Stimulated activated CD4-positive, alpha-beta T cell treated with anti-CD3 and anti-CD28 coated beads, Interleukin-15, amount 100 ng/mL, for 24 hours (primary cell): ENCODE measurements at regions not wholly inside any gene's neighbourhood (a gene's known extent, or its start where the extent isn't known, plus 50 kb on each side); places are given as distances from the start of the nearest gene placed in this dataset.

Experiments
- DNase-seq: peaks from one replicate; pipeline ENCODE4 v3.0.0-alpha.2; 2020

- peak; percentile 81 for DNase-seq
These were observed 55.8 kb upstream of the SHC3 start for GRCh38 chr9:89234205-89235067.

- DNase-seq = no peak
These were observed 58.4 kb upstream of the SHC3 start for GRCh38 chr9:89236955-89237573.

- no peak for DNase-seq
These were observed 59.8 kb upstream of the SHC3 start for GRCh38 chr9:89238424-89238823.

GRCh38 chr9:89243296-89244061 is 64.9 kb upstream of the SHC3 start:
- no peak for DNase-seq

- no peak for DNase-seq
These were observed 64.2 kb upstream of the CKS2 start for GRCh38 chr9:89246840-89247239.

GRCh38 chr9:89247431-89248353 is 63.3 kb upstream of the CKS2 start:
- no peak for DNase-seq

GRCh38 chr9:89249001-89249400 is 62.0 kb upstream of the CKS2 start:
- no peak for DNase-seq

- DNase-seq = no peak
These were observed 58.2 kb upstream of the CKS2 start for GRCh38 chr9:89252651-89253267.

GRCh38 chr9:89254058-89254772 is 56.8 kb upstream of the CKS2 start:
- DNase-seq = no peak

- no peak for DNase-seq
These were observed 56.2 kb upstream of the CKS2 start for GRCh38 chr9:89254773-89255125.

GRCh38 chr9:89256225-89256624 is 54.8 kb upstream of the CKS2 start:
- DNase-seq = no peak

GRCh38 chr9:89256642-89257041 is 54.4 kb upstream of the CKS2 start:
- DNase-seq = no peak

- DNase-seq = no peak
These were observed 50.5 kb upstream of the CKS2 start for GRCh38 chr9:89260525-89260924.
